Right lobe of liver (tissue), 6 donors: ENCODE measurements at regions not wholly inside any gene's neighbourhood (a gene's known extent, or its start where the extent isn't known, plus 50 kb on each side); places are given as distances from the start of the nearest gene placed in this dataset.

ENCODE experiments used
- ATAC-seq, 4 donors: fragments of 200-7000 bp; cut with Tn5 transposase; one replicate each; pipeline ENCODE4 v1.9.1; 2020; ENCODE audit warnings: mild to moderate bottlenecking in 4 of 4, moderate library complexity in 4 of 4
- DNase-seq, 3 donors: peaks; one replicate each; pipeline ENCODE4 v3.0.0-alpha.2; 2020
- H3K27ac ChIP-seq, 3 donors: fragments of 200-600 bp; one replicate each; pipeline ENCODE4 v1.8.0; 2022
- H3K27me3 ChIP-seq, 2 donors: fragments of 200-600 bp; one replicate each; pipeline ENCODE4 v1.8.0; 2022
- H3K36me3 ChIP-seq, 4 donors: fragments of 200-600 bp; sonication (generic) in 1 of 4; one replicate each; pipeline versions ENCODE4 v1.5.1 to v1.8.0; 2017 to 2022; ENCODE audit warnings: control low read depth in 1 of 4
- H3K4me1 ChIP-seq, 4 donors: fragments of 200-600 bp; sonication (generic) in 1 of 4; one replicate each; pipeline versions ENCODE4 v1.5.1 to v1.8.0; 2017 to 2022; ENCODE audit warnings: control low read depth in 1 of 4
- H3K4me3 ChIP-seq, 3 donors: fragments of 200-600 bp; one replicate each; pipeline ENCODE4 v1.8.0; 2022
- H3K9me3 ChIP-seq, 4 donors: fragments of 200-600 bp; sonication (generic) in 1 of 4; one replicate each; pipeline versions ENCODE4 v1.5.1 to v1.8.0; 2017 to 2022; ENCODE audit warnings: control low read depth in 1 of 4
- POLR2A ChIP-seq: fragments of 450-650 bp; IDR thresholded peaks from one replicate; pipeline ENCODE4 v1.6.1; 2017; ENCODE audit warnings: antibody characterized with exemption, mild to moderate bottlenecking
- WGBS: methylation state at CpG from one replicate; pipeline ENCODE4 v1.1.6; 2018; ENCODE audit warnings: low coverage, low lambda C conversion rate; ENCODE audit not compliant: insufficient coverage; ENCODE audit errors: missing lambda C conversion rate; 5-methylcytosine and 5-hydroxymethylcytosine counted together
- intact Hi-C, 2 donors: fragments of 100-400 bp; cut with DNase I; formaldehyde crosslinking; loops; one replicate each; pipeline versions ENCODE4 v1.11.2 to v1.14.1; 2022
- TF ChIP-seq, protein P1 (sequence below), 4 donors: fragments of 200-600 bp in 3 of 4; fragments of 450-650 bp in 1 of 4; IDR thresholded peaks; one replicate each; pipeline versions ENCODE4 v1.5.1 to v1.8.0; 2016 to 2022; ENCODE audit warnings: antibody characterized with exemption in 4 of 4, mild to moderate bottlenecking in 2 of 4
- donor health status: DM: no; HTN: yes; CAD: no.
- donor health status: DM: no; HTN: no; CAD: no.
- donor health status: DM: no; HTN: no; CAD: no.
- donor health status: DM: no; HTN: yes; CAD: no.
- donor health status: DM: no; HTN: yes; CAD: no.

DNA sequence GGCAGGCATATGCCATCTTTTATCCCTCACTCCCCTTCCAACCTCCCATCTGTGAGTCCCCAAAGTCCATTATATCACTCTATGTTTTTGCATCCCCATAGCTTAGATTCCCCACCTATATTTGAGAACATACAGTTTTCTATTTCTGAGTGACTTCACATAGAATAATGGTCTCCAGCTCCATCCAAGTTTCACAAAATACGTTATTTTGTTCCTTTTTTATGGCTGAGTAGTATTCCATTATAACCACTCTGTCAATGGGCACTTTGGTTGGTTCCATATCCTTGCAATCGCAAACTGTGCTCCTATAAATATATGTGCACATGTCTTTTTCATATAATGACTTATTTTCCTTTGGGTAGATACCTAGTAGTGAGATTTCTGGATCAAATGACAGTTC lies 178.6 kb downstream of the GAS1 start:
- H3K27me3 ChIP-seq: no peaks in the 10 kb centered on the region
- WGBS: 43% methylated on average over 2 of the region's 2 CpGs
- H3K27ac ChIP-seq: no peak overlapping the region
- H3K4me1 ChIP-seq: no peaks in the 10 kb centered on the region
- DNase-seq (no peak), ATAC-seq (no peak)
- TF ChIP-seq POLR2A: no peak
- TF ChIP-seq, protein P1, sequence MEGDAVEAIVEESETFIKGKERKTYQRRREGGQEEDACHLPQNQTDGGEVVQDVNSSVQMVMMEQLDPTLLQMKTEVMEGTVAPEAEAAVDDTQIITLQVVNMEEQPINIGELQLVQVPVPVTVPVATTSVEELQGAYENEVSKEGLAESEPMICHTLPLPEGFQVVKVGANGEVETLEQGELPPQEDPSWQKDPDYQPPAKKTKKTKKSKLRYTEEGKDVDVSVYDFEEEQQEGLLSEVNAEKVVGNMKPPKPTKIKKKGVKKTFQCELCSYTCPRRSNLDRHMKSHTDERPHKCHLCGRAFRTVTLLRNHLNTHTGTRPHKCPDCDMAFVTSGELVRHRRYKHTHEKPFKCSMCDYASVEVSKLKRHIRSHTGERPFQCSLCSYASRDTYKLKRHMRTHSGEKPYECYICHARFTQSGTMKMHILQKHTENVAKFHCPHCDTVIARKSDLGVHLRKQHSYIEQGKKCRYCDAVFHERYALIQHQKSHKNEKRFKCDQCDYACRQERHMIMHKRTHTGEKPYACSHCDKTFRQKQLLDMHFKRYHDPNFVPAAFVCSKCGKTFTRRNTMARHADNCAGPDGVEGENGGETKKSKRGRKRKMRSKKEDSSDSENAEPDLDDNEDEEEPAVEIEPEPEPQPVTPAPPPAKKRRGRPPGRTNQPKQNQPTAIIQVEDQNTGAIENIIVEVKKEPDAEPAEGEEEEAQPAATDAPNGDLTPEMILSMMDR (IDR thresholded peaks at IDR 0.05): no peak
- H3K9me3 ChIP-seq: no peaks in the 10 kb centered on the region
- no peak overlapping the region for H3K4me3 ChIP-seq
- H3K36me3 ChIP-seq: no peaks in the 10 kb centered on the region
- intact Hi-C loops: no loop called here

DNA sequence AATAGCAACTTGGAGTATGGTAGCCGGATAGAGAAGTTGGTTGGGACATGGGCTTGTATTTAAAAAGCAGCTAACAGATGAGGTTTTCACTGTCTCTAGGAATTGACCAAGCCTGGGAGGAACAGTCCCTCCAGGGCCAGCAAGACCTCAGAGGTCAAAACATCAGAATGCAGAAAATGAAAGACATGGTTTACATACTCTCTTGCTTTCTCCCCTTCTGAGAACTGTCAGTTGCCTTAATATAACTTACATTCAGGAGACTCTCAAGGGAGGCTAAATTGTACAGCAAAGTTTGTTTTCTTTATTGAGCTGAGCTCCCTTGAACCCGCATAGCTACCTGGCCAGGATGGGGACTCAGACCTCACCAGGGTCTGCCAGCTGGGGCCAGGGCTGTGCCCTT lies 179.3 kb downstream of the GAS1 start:
- Histone ChIP-seq H3K4me1 (no peaks in the 10 kb centered on the region), H3K4me3 (no peak overlapping the region), H3K36me3 (no peaks in the 10 kb centered on the region), H3K27me3 (no peaks in the 10 kb centered on the region), H3K27ac (no peak overlapping the region), H3K9me3 (no peaks in the 10 kb centered on the region)
- intact Hi-C loops: no loop called here
- ATAC-seq (no peak), DNase-seq (no peak)
- 86% methylated on average over 1 of the region's 2 CpGs for WGBS
- TF ChIP-seq, protein P1 (IDR thresholded peaks at IDR 0.05): no peak
- no peak for TF ChIP-seq POLR2A

GRCh38 chr9:86767373-86767772 lies 179.9 kb downstream of the GAS1 start:
- TF ChIP-seq, protein P1 (IDR thresholded peaks at IDR 0.05): no peak
- no peak for TF ChIP-seq POLR2A

GRCh38 chr9:86766912-86767311 lies 180.4 kb downstream of the GAS1 start:
- TF ChIP-seq POLR2A: no peak
- TF ChIP-seq, protein P1 (IDR thresholded peaks at IDR 0.05): no peak
- no peak overlapping the region for H3K4me3 ChIP-seq
- no peaks in the 10 kb centered on the region for H3K27me3 ChIP-seq
- 54% methylated on average over 7 of the region's 7 CpGs for WGBS
- no peaks in the 10 kb centered on the region for H3K9me3 ChIP-seq
- no peak overlapping the region for H3K27ac ChIP-seq
- intact Hi-C loops: no loop called here
- H3K4me1 ChIP-seq: no peaks in the 10 kb centered on the region
- DNase-seq: peak in 1 of 3 donors; percentile 28
- H3K36me3 ChIP-seq: no peaks in the 10 kb centered on the region
- peak in 2 of 4 donors; percentile 25 to 55 for ATAC-seq

More at GRCh38 chr9:86767373-86767772, 179.9 kb downstream of the GAS1 start:
- no peak for DNase-seq
- no peak overlapping the region for H3K4me3 ChIP-seq
- intact Hi-C loops: no loop called here
- no peaks in the 10 kb centered on the region for H3K4me1 ChIP-seq
- no peaks in the 10 kb centered on the region for H3K9me3 ChIP-seq
- no peaks in the 10 kb centered on the region for H3K36me3 ChIP-seq
- ATAC-seq: no peak
- H3K27ac ChIP-seq: no peak overlapping the region
- no peaks in the 10 kb centered on the region for H3K27me3 ChIP-seq
- WGBS: 48% methylated on average over 4 of the region's 4 CpGs

GRCh38 chr9:86766511-86766910 lies 180.8 kb downstream of the GAS1 start:
- Histone ChIP-seq H3K27me3 (no peaks in the 10 kb centered on the region), H3K4me3 (no peak overlapping the region), H3K36me3 (no peaks in the 10 kb centered on the region), H3K4me1 (no peaks in the 10 kb centered on the region), H3K9me3 (no peaks in the 10 kb centered on the region), H3K27ac (no peak overlapping the region)
- ATAC-seq (no peak), DNase-seq (no peak)
- WGBS: 61% methylated on average over 4 of the region's 6 CpGs
- intact Hi-C loops: no loop called here
- TF ChIP-seq, protein P1 (IDR thresholded peaks at IDR 0.05): no peak
- TF ChIP-seq POLR2A: no peak
